Liver (tissue), 8 donors: ENCODE measurements at regions not wholly inside any gene's neighbourhood (a gene's known extent, or its start where the extent isn't known, plus 50 kb on each side); places are given as distances from the start of the nearest gene placed in this dataset.

Experiments
- DNase-seq: peaks from one replicate; pipeline ENCODE4 v3.0.0-alpha.2; 2017; ENCODE audit warnings: low spot score
- H3K27ac ChIP-seq, 2 donors: one replicate each; pipeline ENCODE4 v1.7.0; 2013; ENCODE audit warnings: inconsistent platforms in 2 of 2, low read length in 2 of 2, control low read depth in 1 of 2, low read depth in 1 of 2, mild to moderate bottlenecking in 1 of 2
- H3K27me3 ChIP-seq, 4 donors: one replicate each; pipeline versions ENCODE4 v1.6.1 to v1.7.0; 2013; ENCODE audit warnings: low read length in 3 of 4, inconsistent platforms in 1 of 4, mild to moderate bottlenecking in 1 of 4, moderate library complexity in 1 of 4; ENCODE audit not compliant: control insufficient read depth in 4 of 4, insufficient read depth in 4 of 4
- H3K36me3 ChIP-seq, 4 donors: one replicate each; pipeline versions ENCODE4 v1.6.1 to v1.7.0; 2013; ENCODE audit warnings: low read length in 3 of 4, mild to moderate bottlenecking in 3 of 4, low read depth in 1 of 4, moderate library complexity in 1 of 4; ENCODE audit not compliant: control insufficient read depth in 4 of 4, insufficient read depth in 3 of 4
- H3K4me1 ChIP-seq, 4 donors: one replicate each; pipeline versions ENCODE4 v1.6.1 to v1.7.0; 2013; ENCODE audit warnings: low read length in 3 of 4, mild to moderate bottlenecking in 3 of 4, moderate library complexity in 1 of 4; ENCODE audit not compliant: control insufficient read depth in 4 of 4, insufficient read depth in 4 of 4
- H3K4me3 ChIP-seq, 3 donors: one replicate each; pipeline versions ENCODE4 v1.6.1 to v1.7.0; 2013; ENCODE audit warnings: low read length in 3 of 3, control low read depth in 1 of 3, low read depth in 1 of 3, mild to moderate bottlenecking in 1 of 3
- H3K9ac ChIP-seq, 2 donors: one replicate each; pipeline ENCODE4 v1.7.0; 2013; ENCODE audit warnings: low read length in 2 of 2, mild to moderate bottlenecking in 2 of 2, moderate library complexity in 2 of 2, control low read depth in 1 of 2, low read depth in 1 of 2
- H3K9me3 ChIP-seq, 4 donors: one replicate each; pipeline versions ENCODE4 v1.6.1 to v1.7.0; 2013; ENCODE audit warnings: low read length in 3 of 4; ENCODE audit not compliant: control insufficient read depth in 4 of 4
- FOXA1 ChIP-seq: IDR thresholded peaks from 2 replicates; pipeline ENCODE4 v1.6.1; 2016; ENCODE audit warnings: antibody characterized with exemption
- GABPA ChIP-seq, 2 donors: IDR thresholded peaks in 1 of 2; conservative IDR thresholded peaks in 1 of 2; 2 replicates each; pipeline ENCODE4 v1.6.1; 2016; ENCODE audit warnings: antibody characterized with exemption in 2 of 2, mild to moderate bottlenecking in 1 of 2, moderate library complexity in 1 of 2
- HNF4A ChIP-seq, 2 donors: conservative IDR thresholded peaks; 2 replicates each; pipeline ENCODE4 v1.6.1; 2016; ENCODE audit warnings: antibody characterized with exemption in 2 of 2, mild to moderate bottlenecking in 2 of 2
- RAD21 ChIP-seq, 2 donors: IDR thresholded peaks; 2 replicates each; pipeline ENCODE4 v1.6.1; 2016; ENCODE audit warnings: antibody characterized with exemption in 2 of 2, mild to moderate bottlenecking in 2 of 2
- SP1 ChIP-seq: IDR thresholded peaks from 2 replicates; pipeline ENCODE4 v1.6.1; 2018; ENCODE audit warnings: antibody characterized with exemption, mild to moderate bottlenecking
- TAF1 ChIP-seq: conservative IDR thresholded peaks from 2 replicates; pipeline ENCODE4 v1.6.1; 2016; ENCODE audit warnings: antibody characterized with exemption, mild to moderate bottlenecking
- YY1 ChIP-seq: IDR thresholded peaks from 2 replicates; pipeline ENCODE4 v1.6.1; 2016; ENCODE audit warnings: antibody characterized with exemption, mild to moderate bottlenecking
- WGBS: extraction: QIAGEN DNeasy Blood & Tissue Kit; methylation state at CpG from one replicate; pipeline ENCODE4 v1.1.7; 2013; 5-methylcytosine and 5-hydroxymethylcytosine counted together
- TF ChIP-seq, protein P1 (sequence below): IDR thresholded peaks from 2 replicates; pipeline ENCODE4 v1.6.1; 2016; ENCODE audit warnings: antibody characterized with exemption
- TF ChIP-seq, protein P2 (sequence below): IDR thresholded peaks from 2 replicates; pipeline ENCODE4 v1.6.1; 2016; ENCODE audit warnings: antibody characterized with exemption
- TF ChIP-seq, protein P3 (sequence below): IDR thresholded peaks from 2 replicates; pipeline ENCODE4 v1.6.1; 2016; ENCODE audit warnings: antibody characterized with exemption, mild to moderate bottlenecking
- TF ChIP-seq, protein P4 (sequence below): fragments of 150-350 bp; IDR thresholded peaks from 2 replicates; pipeline ENCODE4 v1.5.1; 2017; ENCODE audit warnings: improper control_type of control experiment, low read depth, low read length; ENCODE audit not compliant: missing input control
- TF ChIP-seq, protein P5 (sequence below): IDR thresholded peaks from 2 replicates; pipeline ENCODE4 v1.6.1; 2016; ENCODE audit warnings: antibody characterized with exemption
- donor health status: healthy.
- donor health status: healthy.
- donor health status: healthy.
- donor health status: healthy.
- donor health status: healthy.

DNA sequence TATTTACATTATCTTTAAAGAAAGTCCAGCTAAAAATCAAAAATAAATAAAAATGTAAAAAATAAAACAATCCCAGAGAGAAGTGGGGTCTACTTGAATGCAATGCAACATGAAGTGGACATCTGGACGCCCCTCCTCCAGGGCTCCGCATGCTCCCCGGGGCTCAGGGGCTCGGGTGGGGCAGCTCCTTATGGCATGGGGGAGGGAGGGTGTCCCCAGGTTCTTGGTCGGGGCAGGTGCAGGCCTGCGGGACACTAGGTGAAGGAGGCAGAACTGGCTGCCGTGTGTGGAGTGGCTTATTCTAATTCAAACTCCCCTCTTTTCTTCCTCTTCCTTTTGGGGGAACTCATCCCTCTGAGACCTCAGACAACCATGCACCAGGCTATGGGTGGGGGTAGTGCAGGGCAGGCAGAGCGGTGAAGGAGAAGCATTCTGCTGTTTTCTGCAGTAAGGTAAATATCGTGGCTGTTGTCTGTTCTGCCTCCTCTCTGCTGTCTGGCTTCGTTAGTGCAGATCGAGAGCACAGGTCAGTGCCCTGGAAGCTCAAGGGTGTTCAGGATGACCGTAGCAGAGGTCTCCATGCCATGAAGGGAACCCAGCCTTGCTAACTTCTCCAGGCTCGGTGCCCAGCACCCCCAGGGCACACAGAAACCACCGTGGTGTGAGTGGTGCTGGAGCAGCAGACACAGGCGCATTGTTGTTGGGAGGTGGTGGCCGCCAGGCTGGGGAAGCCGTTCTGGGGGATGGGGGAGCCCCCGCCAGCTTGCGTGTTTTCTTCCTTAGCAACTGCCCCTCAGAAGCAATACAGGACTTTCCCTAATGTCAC, 82.6 kb downstream of the TTLL2 start:
- H3K9me3 ChIP-seq = no peaks in the 10 kb centered on the region
- peak; percentile 20 for DNase-seq
- WGBS = 86% methylated on average over 17 of the region's 19 CpGs

More for the DNA sequence above, 82.6 kb downstream of the TTLL2 start:
- Histone ChIP-seq H3K27ac (no peak overlapping the region), H3K27me3 (no peaks in the 10 kb centered on the region), H3K4me3 (no peak overlapping the region), H3K36me3 (no peaks in the 10 kb centered on the region), H3K9ac (no peak overlapping the region), H3K4me1 (no peaks in the 10 kb centered on the region)
- TF ChIP-seq RAD21 (IDR thresholded peaks at IDR 0.05) = no peak
- TF ChIP-seq SP1 = no peak
- TF ChIP-seq, protein P1, sequence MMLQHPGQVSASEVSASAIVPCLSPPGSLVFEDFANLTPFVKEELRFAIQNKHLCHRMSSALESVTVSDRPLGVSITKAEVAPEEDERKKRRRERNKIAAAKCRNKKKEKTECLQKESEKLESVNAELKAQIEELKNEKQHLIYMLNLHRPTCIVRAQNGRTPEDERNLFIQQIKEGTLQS = no peak
- no peak for TF ChIP-seq TAF1
- no peak for TF ChIP-seq YY1
- TF ChIP-seq GABPA (IDR thresholded peaks at IDR 0.05 in 1 of 2, conservative IDR thresholded peaks at IDR 0.05 in 1 of 2) = no peak
- TF ChIP-seq, protein P2, sequence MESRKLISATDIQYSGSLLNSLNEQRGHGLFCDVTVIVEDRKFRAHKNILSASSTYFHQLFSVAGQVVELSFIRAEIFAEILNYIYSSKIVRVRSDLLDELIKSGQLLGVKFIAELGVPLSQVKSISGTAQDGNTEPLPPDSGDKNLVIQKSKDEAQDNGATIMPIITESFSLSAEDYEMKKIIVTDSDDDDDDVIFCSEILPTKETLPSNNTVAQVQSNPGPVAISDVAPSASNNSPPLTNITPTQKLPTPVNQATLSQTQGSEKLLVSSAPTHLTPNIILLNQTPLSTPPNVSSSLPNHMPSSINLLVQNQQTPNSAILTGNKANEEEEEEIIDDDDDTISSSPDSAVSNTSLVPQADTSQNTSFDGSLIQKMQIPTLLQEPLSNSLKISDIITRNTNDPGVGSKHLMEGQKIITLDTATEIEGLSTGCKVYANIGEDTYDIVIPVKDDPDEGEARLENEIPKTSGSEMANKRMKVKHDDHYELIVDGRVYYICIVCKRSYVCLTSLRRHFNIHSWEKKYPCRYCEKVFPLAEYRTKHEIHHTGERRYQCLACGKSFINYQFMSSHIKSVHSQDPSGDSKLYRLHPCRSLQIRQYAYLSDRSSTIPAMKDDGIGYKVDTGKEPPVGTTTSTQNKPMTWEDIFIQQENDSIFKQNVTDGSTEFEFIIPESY = no peak
- TF ChIP-seq, protein P3, sequence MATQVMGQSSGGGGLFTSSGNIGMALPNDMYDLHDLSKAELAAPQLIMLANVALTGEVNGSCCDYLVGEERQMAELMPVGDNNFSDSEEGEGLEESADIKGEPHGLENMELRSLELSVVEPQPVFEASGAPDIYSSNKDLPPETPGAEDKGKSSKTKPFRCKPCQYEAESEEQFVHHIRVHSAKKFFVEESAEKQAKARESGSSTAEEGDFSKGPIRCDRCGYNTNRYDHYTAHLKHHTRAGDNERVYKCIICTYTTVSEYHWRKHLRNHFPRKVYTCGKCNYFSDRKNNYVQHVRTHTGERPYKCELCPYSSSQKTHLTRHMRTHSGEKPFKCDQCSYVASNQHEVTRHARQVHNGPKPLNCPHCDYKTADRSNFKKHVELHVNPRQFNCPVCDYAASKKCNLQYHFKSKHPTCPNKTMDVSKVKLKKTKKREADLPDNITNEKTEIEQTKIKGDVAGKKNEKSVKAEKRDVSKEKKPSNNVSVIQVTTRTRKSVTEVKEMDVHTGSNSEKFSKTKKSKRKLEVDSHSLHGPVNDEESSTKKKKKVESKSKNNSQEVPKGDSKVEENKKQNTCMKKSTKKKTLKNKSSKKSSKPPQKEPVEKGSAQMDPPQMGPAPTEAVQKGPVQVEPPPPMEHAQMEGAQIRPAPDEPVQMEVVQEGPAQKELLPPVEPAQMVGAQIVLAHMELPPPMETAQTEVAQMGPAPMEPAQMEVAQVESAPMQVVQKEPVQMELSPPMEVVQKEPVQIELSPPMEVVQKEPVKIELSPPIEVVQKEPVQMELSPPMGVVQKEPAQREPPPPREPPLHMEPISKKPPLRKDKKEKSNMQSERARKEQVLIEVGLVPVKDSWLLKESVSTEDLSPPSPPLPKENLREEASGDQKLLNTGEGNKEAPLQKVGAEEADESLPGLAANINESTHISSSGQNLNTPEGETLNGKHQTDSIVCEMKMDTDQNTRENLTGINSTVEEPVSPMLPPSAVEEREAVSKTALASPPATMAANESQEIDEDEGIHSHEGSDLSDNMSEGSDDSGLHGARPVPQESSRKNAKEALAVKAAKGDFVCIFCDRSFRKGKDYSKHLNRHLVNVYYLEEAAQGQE = no peak
- no peak for TF ChIP-seq FOXA1
- TF ChIP-seq, protein P4, sequence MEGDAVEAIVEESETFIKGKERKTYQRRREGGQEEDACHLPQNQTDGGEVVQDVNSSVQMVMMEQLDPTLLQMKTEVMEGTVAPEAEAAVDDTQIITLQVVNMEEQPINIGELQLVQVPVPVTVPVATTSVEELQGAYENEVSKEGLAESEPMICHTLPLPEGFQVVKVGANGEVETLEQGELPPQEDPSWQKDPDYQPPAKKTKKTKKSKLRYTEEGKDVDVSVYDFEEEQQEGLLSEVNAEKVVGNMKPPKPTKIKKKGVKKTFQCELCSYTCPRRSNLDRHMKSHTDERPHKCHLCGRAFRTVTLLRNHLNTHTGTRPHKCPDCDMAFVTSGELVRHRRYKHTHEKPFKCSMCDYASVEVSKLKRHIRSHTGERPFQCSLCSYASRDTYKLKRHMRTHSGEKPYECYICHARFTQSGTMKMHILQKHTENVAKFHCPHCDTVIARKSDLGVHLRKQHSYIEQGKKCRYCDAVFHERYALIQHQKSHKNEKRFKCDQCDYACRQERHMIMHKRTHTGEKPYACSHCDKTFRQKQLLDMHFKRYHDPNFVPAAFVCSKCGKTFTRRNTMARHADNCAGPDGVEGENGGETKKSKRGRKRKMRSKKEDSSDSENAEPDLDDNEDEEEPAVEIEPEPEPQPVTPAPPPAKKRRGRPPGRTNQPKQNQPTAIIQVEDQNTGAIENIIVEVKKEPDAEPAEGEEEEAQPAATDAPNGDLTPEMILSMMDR = no peak
- TF ChIP-seq HNF4A (conservative IDR thresholded peaks at IDR 0.05) = no peak
- TF ChIP-seq, protein P5, sequence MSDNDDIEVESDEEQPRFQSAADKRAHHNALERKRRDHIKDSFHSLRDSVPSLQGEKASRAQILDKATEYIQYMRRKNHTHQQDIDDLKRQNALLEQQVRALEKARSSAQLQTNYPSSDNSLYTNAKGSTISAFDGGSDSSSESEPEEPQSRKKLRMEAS = no peak
